ENCODE measurements at regions not wholly inside any gene's neighbourhood (a gene's known extent, or its start where the extent isn't known, plus 50 kb on each side); places are given as distances from the start of the nearest gene placed in this dataset.

GRCh38 chr1:177784936-177785335, 184.9 kb downstream of the SEC16B start:
- no peak for DNase-seq

GRCh38 chr1:177784409-177784808, 185.4 kb downstream of the SEC16B start:
- DNase-seq = no peak

GRCh38 chr1:177783051-177783450, 186.8 kb downstream of the SEC16B start:
- DNase-seq = no peak

GRCh38 chr1:177780096-177780700, 189.7 kb downstream of the SEC16B start:
- peak; percentile 30 for DNase-seq

GRCh38 chr1:177779166-177779965, 190.5 kb downstream of the SEC16B start:
- no peak for DNase-seq

GRCh38 chr1:177775924-177776323, 193.9 kb downstream of the SEC16B start:
- DNase-seq = no peak

- no peak for DNase-seq
Measured at GRCh38 chr1:177772386-177772960, 197.4 kb downstream of the SEC16B start.

GRCh38 chr1:177771688-177772087, 198.2 kb downstream of the SEC16B start:
- DNase-seq = no peak

GRCh38 chr1:177770096-177770495, 199.8 kb downstream of the SEC16B start:
- no peak for DNase-seq

GRCh38 chr1:177755851-177756560, 213.9 kb downstream of the SEC16B start:
- peak; percentile 1 for DNase-seq

GRCh38 chr1:177754603-177755002, 215.3 kb downstream of the SEC16B start:
- DNase-seq = no peak

- DNase-seq = no peak
Measured at GRCh38 chr1:177753655-177754054, 216.2 kb downstream of the SEC16B start.

GRCh38 chr1:177748080-177748801, 221.6 kb downstream of the SEC16B start:
- no peak for DNase-seq

- DNase-seq = no peak
Measured at GRCh38 chr1:177746155-177746554, 223.7 kb downstream of the SEC16B start.

- DNase-seq = no peak
Measured at GRCh38 chr1:177744906-177745305, 225.0 kb downstream of the SEC16B start.

GRCh38 chr1:177741476-177741875, 228.4 kb downstream of the SEC16B start:
- no peak for DNase-seq

GRCh38 chr1:177739780-177740179, 230.1 kb downstream of the SEC16B start:
- DNase-seq = no peak

GRCh38 chr1:177737456-177737855, 232.4 kb downstream of the SEC16B start:
- DNase-seq = no peak

- no peak for DNase-seq
Measured at GRCh38 chr1:177732178-177732577, 237.7 kb downstream of the SEC16B start.

- no peak for DNase-seq
Measured at GRCh38 chr1:177729646-177730045, 240.2 kb downstream of the SEC16B start.

GRCh38 chr1:177723533-177723932, 246.3 kb downstream of the SEC16B start:
- DNase-seq = no peak

GRCh38 chr1:177710696-177711620, 258.9 kb downstream of the SEC16B start:
- DNase-seq = no peak
